SK-N-SH treated with all-trans-retinoic acid at 6 μM for 48 hours (cell line): ENCODE measurements at regions not wholly inside any gene's neighbourhood (a gene's known extent, or its start where the extent isn't known, plus 50 kb on each side); places are given as distances from the start of the nearest gene placed in this dataset.

Source experiments
- ATAC-seq: fragments of 200-7000 bp; cut with Tn5 transposase; 3 replicates; pipeline ENCODE4 v1.9.1; 2020; ENCODE audit warnings: mild to moderate bottlenecking, moderate library complexity
- ARNTL ChIP-seq: fragments of 450-650 bp; formaldehyde crosslinking; IDR thresholded peaks from 2 replicates; pipeline ENCODE4 v1.5.0; 2020; ENCODE audit warnings: low read depth, mild to moderate bottlenecking, moderate library complexity, borderline replicate concordance
- BACH2 ChIP-seq: fragments of 250-450 bp; sonication (Bioruptor Pico); IDR thresholded peaks from 2 replicates; pipeline ENCODE4 v1.9.0; 2021; ENCODE audit warnings: mild to moderate bottlenecking, borderline replicate concordance
- CSDC2 ChIP-seq: fragments of 250-450 bp; sonication (Bioruptor Pico); IDR thresholded peaks from 2 replicates; pipeline ENCODE4 v1.5.0; 2020; ENCODE audit warnings: mild to moderate bottlenecking, moderate library complexity
- ESRRG ChIP-seq: fragments of 250-450 bp; sonication (Bioruptor Pico); IDR thresholded peaks from 2 replicates; pipeline ENCODE4 v1.6.1; 2021; ENCODE audit warnings: mild to moderate bottlenecking
- GLIS3 ChIP-seq: fragments of 250-450 bp; sonication (Bioruptor Pico); IDR thresholded peaks from 2 replicates; pipeline ENCODE4 v1.5.0; 2020; ENCODE audit warnings: mild to moderate bottlenecking, moderate library complexity
- ISL1 ChIP-seq: fragments of 250-450 bp; sonication (Bioruptor Pico); IDR thresholded peaks from 2 replicates; pipeline ENCODE4 v2.1.2; 2022; ENCODE audit warnings: mild to moderate bottlenecking, moderate library complexity
- OSR1 ChIP-seq: fragments of 250-450 bp; sonication (Bioruptor Pico); IDR thresholded peaks from 2 replicates; pipeline ENCODE4 v1.8.0; 2022; ENCODE audit warnings: moderate library complexity, mild to moderate bottlenecking, inconsistent platforms
- RARB ChIP-seq: fragments of 250-450 bp; sonication (Bioruptor Pico); IDR thresholded peaks from 2 replicates; pipeline ENCODE4 v1.8.0; 2021; ENCODE audit warnings: mild to moderate bottlenecking, moderate library complexity
- SNAI2 ChIP-seq: fragments of 250-450 bp; sonication (Bioruptor Pico); IDR thresholded peaks from 2 replicates; pipeline ENCODE4 v1.5.0; 2020; ENCODE audit warnings: mild to moderate bottlenecking, moderate library complexity
- TCF4 ChIP-seq: fragments of 250-450 bp; sonication (Bioruptor Pico); IDR thresholded peaks from 2 replicates; pipeline ENCODE4 v1.8.0; 2021; ENCODE audit warnings: mild to moderate bottlenecking, moderate library complexity, borderline replicate concordance
- TOX ChIP-seq: fragments of 250-450 bp; sonication (Bioruptor Pico); IDR thresholded peaks from 2 replicates; pipeline ENCODE4 v1.8.0; 2021; ENCODE audit warnings: mild to moderate bottlenecking, moderate library complexity, borderline replicate concordance
- ZC3H10 ChIP-seq: fragments of 250-450 bp; sonication (Bioruptor Pico); IDR thresholded peaks from 2 replicates; pipeline ENCODE4 v1.5.1; 2021; ENCODE audit warnings: mild to moderate bottlenecking, moderate library complexity
- ZFP3 ChIP-seq: fragments of 250-450 bp; sonication (Bioruptor Pico); IDR thresholded peaks from 2 replicates; pipeline ENCODE4 v1.5.0; 2020; ENCODE audit warnings: mild to moderate bottlenecking, moderate library complexity
- ZFP30 ChIP-seq: fragments of 450-650 bp; formaldehyde crosslinking; IDR thresholded peaks from 2 replicates; pipeline ENCODE4 v1.5.0; 2022; ENCODE audit warnings: mild to moderate bottlenecking, moderate library complexity
- ZNF565 ChIP-seq: fragments of 450-650 bp; formaldehyde crosslinking; conservative IDR thresholded peaks from 2 replicates; pipeline ENCODE4 v1.5.0; 2020; ENCODE audit warnings: low read depth, mild to moderate bottlenecking, moderate library complexity
- ZNF70 ChIP-seq: fragments of 450-650 bp; formaldehyde crosslinking; IDR thresholded peaks from 2 replicates; pipeline ENCODE4 v1.5.0; 2020; ENCODE audit warnings: mild to moderate bottlenecking, moderate library complexity
- ZNF8 ChIP-seq: fragments of 450-650 bp; formaldehyde crosslinking; IDR thresholded peaks from 2 replicates; pipeline ENCODE4 v1.5.0; 2020; ENCODE audit warnings: mild to moderate bottlenecking, moderate library complexity
- TF ChIP-seq, protein P1 (sequence below): fragments of 250-450 bp; sonication (Bioruptor Pico); IDR thresholded peaks from 2 replicates; pipeline ENCODE4 v1.5.1; 2021; ENCODE audit warnings: mild to moderate bottlenecking, moderate library complexity
- TF ChIP-seq, protein P2 (sequence below): fragments of 250-450 bp; sonication (Bioruptor Pico); IDR thresholded peaks from 2 replicates; pipeline ENCODE4 v1.8.0; 2021; ENCODE audit warnings: low read depth, mild to moderate bottlenecking, moderate library complexity, borderline replicate concordance
- TF ChIP-seq, protein P3 (sequence below): fragments of 250-450 bp; sonication (Bioruptor Pico); IDR thresholded peaks from 2 replicates; pipeline ENCODE4 v1.5.0; 2020; ENCODE audit warnings: mild to moderate bottlenecking, moderate library complexity
- TF ChIP-seq, protein P4 (sequence below): fragments of 250-450 bp; sonication (Bioruptor Pico); IDR thresholded peaks from 2 replicates; pipeline ENCODE4 v1.5.1; 2020; ENCODE audit warnings: low read depth, mild to moderate bottlenecking, moderate library complexity

DNA sequence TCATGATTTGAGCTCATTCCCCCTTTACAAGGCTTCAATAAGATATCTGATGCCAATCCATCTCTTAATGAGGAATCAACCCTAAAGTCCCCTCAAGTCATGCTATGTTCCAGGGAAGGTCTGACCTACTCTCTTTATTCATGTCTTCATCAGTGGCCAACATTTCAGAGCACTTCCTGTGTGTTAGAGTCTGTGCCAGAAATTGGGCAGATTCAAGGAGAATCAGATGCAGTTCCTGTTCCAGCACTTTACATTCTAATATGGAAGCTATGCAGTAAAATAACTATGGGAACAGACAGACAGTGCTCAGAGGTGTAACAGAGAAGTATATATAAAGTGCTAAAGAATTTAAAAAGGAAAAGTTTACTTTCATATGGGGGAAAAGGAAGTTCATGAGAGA, 193.4 kb upstream of the NR4A3 start:
- TF ChIP-seq ZNF70 (no peak), ESRRG (CRISPR knock-in tag) (no peak), ISL1 (CRISPR knock-in tag) (no peak), RARB (no peak), SNAI2 (no peak), ZNF8 (CRISPR knock-in tag) (no peak), OSR1 (CRISPR knock-in tag) (no peak), CSDC2 (CRISPR knock-in tag) (no peak), ZFP30 (CRISPR knock-in tag) (no peak), ZFP3 (CRISPR knock-in tag) (no peak), TOX (CRISPR knock-in tag) (no peak), ZNF565 (CRISPR knock-in tag) (no peak), BACH2 (CRISPR knock-in tag) (no peak), TCF4 (no peak), GLIS3 (CRISPR knock-in tag) (no peak)
- TF ChIP-seq, protein P1, sequence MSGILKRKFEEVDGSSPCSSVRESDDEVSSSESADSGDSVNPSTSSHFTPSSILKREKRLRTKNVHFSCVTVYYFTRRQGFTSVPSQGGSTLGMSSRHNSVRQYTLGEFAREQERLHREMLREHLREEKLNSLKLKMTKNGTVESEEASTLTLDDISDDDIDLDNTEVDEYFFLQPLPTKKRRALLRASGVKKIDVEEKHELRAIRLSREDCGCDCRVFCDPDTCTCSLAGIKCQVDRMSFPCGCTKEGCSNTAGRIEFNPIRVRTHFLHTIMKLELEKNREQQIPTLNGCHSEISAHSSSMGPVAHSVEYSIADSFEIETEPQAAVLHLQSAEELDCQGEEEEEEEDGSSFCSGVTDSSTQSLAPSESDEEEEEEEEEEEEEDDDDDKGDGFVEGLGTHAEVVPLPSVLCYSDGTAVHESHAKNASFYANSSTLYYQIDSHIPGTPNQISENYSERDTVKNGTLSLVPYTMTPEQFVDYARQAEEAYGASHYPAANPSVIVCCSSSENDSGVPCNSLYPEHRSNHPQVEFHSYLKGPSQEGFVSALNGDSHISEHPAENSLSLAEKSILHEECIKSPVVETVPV = no peak
- TF ChIP-seq, protein P2, sequence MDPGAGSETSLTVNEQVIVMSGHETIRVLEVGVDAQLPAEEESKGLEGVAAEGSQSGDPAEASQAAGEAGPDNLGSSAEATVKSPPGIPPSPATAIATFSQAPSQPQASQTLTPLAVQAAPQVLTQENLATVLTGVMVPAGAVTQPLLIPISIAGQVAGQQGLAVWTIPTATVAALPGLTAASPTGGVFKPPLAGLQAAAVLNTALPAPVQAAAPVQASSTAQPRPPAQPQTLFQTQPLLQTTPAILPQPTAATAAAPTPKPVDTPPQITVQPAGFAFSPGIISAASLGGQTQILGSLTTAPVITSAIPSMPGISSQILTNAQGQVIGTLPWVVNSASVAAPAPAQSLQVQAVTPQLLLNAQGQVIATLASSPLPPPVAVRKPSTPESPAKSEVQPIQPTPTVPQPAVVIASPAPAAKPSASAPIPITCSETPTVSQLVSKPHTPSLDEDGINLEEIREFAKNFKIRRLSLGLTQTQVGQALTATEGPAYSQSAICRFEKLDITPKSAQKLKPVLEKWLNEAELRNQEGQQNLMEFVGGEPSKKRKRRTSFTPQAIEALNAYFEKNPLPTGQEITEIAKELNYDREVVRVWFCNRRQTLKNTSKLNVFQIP (CRISPR knock-in tag) = no peak
- TF ChIP-seq, protein P3, sequence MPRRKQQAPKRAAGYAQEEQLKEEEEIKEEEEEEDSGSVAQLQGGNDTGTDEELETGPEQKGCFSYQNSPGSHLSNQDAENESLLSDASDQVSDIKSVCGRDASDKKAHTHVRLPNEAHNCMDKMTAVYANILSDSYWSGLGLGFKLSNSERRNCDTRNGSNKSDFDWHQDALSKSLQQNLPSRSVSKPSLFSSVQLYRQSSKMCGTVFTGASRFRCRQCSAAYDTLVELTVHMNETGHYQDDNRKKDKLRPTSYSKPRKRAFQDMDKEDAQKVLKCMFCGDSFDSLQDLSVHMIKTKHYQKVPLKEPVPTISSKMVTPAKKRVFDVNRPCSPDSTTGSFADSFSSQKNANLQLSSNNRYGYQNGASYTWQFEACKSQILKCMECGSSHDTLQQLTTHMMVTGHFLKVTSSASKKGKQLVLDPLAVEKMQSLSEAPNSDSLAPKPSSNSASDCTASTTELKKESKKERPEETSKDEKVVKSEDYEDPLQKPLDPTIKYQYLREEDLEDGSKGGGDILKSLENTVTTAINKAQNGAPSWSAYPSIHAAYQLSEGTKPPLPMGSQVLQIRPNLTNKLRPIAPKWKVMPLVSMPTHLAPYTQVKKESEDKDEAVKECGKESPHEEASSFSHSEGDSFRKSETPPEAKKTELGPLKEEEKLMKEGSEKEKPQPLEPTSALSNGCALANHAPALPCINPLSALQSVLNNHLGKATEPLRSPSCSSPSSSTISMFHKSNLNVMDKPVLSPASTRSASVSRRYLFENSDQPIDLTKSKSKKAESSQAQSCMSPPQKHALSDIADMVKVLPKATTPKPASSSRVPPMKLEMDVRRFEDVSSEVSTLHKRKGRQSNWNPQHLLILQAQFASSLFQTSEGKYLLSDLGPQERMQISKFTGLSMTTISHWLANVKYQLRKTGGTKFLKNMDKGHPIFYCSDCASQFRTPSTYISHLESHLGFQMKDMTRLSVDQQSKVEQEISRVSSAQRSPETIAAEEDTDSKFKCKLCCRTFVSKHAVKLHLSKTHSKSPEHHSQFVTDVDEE = no peak
- ATAC-seq = no peak

DNA sequence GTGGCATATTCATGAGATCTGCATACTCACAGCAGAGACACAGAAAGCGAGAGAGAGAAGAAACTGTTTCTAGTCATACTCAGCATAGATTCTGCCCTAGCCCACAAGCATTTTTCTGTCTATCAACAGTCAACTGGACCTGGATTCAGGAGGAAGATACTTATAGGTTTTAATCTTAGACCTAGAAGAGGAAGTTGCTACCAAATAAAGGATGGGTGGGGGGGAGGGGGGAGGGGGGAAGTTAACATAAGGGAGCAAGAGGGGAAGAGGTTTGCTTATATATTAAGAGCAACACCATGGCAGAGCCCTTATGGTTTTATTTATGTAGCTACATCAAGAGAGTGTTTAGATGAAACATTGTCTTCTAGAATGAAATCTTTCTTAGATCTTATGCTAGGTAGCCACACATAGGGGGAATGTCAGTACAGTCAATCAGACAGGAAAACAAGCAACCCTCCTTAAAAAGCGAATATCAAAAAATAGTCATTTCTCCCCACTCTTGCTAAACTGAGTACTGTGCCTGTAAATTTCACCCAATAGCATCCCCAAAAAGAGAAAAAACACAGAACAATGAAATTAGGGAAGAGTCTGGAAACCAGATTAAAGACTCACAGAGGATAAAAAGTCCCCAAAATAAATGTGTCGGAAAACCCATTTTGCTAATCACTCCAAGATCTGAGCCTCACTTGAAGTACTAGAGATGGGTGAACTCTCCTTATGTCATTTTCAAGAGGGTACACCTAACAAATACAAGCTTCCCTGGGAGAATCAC, 192.7 kb upstream of the NR4A3 start:
- ATAC-seq = no peak

More for the DNA sequence above, 192.7 kb upstream of the NR4A3 start:
- TF ChIP-seq ARNTL (CRISPR knock-in tag) (no peak), TCF4 (no peak), GLIS3 (CRISPR knock-in tag) (no peak), ZNF70 (no peak), SNAI2 (no peak), TOX (CRISPR knock-in tag) (no peak), OSR1 (CRISPR knock-in tag) (no peak), ZC3H10 (no peak), BACH2 (CRISPR knock-in tag) (no peak), ZNF565 (CRISPR knock-in tag) (no peak), RARB (no peak), ZFP3 (CRISPR knock-in tag) (no peak), ZNF8 (CRISPR knock-in tag) (no peak), ZFP30 (CRISPR knock-in tag) (no peak), ISL1 (CRISPR knock-in tag) (no peak)
- TF ChIP-seq, protein P2 (CRISPR knock-in tag) = no peak
- TF ChIP-seq, protein P4, sequence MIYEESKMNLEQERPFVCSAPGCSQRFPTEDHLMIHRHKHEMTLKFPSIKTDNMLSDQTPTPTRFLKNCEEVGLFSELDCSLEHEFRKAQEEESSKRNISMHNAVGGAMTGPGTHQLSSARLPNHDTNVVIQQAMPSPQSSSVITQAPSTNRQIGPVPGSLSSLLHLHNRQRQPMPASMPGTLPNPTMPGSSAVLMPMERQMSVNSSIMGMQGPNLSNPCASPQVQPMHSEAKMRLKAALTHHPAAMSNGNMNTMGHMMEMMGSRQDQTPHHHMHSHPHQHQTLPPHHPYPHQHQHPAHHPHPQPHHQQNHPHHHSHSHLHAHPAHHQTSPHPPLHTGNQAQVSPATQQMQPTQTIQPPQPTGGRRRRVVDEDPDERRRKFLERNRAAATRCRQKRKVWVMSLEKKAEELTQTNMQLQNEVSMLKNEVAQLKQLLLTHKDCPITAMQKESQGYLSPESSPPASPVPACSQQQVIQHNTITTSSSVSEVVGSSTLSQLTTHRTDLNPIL (CRISPR knock-in tag) = no peak
- TF ChIP-seq, protein P1 = no peak
- TF ChIP-seq, protein P3 = no peak
- TF ChIP-seq, all 23 proteins: peak for 0
